ENCODE measurements at regions not wholly inside any gene's neighbourhood (a gene's known extent, or its start where the extent isn't known, plus 50 kb on each side); places are given as distances from the start of the nearest gene placed in this dataset.
"Not testable (repeated sequence)": the region's sequence is repeated elsewhere in the genome, so short reads cannot be mapped to it uniquely, and the experiment has no call there.

DNA sequence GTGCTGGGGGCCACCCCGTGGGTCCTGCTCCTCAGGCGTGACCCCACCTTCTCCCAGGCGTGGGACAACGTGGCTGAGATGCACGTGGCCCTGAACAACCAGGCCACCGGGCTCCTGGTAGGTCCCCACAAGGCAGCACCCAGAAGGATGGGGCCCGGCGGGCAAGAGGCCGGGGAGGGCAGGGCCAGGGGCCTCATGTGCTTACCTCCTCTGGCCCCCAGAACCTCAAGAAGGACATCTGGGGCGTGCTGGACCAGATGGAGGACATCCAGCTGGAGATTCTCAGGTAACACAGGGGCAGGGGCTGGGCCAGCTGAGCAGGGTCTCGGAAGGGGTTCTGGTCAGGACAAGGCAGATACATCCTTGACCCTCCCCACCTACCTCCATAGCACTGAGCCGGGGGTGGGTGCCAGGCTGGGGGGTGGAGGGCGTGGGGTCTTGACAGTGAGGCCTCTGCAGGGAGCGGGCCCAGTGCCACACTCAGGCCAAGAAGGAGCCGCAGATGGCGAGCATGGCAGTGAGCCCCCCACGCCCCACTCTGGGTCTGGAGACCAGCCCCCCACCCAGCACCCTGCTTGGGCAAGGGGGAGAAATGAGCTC lies 186.3 kb downstream of the IGLL1 start:
- DNase-seq: no peak

DNA sequence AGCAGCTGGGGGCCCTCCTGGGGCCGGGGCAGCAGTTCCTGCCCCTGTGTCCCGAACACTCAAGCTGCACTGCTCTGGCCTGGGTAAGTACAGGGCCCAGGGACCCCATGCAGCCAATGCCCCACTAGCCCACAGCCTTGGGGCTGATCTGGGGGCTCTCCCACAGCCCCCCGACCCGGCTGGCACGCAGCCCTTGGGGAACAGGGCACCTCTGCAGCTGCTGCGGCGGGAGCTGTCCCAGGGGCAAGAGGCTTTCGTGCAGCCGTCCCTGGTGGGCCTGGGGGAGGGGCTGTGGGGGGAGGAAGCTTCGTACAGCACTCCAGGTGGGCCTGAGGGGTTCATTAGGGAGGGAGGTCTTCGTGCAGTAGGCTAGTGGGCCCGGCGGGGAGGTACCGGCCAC lies 186.9 kb downstream of the IGLL1 start:
- not testable (repeated sequence) for DNase-seq

DNA sequence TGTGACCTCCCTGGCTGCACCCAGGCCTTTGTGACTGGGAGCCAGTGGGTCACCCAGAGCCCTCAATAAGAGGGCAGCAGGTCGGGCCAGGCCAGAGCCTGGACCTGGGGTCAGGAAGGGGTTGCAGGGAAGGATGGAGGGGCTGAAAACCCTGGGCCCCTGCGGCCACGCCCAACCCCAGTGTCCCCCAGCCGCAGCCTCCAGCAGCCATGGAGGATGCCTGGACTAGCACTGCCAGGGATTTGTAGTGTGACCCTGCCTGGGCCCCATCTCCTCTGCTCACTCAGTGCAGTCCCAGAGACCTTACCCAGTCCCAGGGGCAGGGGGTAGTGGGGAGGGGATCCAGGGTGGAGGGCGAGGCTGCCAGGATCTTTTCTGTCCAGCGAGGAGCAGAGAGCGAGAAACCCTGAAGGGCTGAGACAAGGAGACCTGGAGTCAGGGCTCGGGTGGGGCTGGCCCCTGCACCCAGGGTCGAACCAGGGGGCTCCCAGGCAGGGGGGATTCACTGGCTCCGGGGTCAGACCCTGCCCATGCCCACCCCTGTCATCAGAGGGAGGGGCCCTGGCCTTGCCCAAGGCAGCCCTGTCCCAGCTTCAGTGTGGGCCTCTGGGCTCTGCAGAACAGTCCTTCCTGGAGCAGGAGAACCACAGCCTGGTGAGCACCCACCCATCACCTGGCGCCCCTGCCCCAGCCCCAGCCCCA lies 187.5 kb downstream of the IGLL1 start:
- no peak for DNase-seq

DNA sequence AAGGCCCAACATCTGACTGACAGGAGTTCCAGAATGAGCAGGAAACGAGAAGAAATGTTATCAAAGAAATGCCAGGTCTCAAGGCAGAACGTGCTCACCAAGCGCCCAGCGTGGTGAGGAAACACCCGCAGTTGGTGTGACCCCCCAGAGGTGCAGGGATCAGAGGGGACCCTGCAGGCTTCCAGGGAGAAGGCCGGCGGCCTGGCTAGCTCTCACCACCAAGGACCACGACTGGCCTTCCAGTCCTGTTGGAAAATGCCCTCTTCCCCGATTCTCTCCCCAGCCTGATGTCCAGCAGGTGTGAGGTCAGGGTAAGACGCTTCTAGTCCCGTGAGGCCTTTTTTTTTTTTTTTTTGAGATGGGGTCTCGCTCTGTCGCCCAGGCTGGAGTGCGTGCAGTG lies 189.1 kb downstream of the IGLL1 start:
- DNase-seq: no peak

DNA sequence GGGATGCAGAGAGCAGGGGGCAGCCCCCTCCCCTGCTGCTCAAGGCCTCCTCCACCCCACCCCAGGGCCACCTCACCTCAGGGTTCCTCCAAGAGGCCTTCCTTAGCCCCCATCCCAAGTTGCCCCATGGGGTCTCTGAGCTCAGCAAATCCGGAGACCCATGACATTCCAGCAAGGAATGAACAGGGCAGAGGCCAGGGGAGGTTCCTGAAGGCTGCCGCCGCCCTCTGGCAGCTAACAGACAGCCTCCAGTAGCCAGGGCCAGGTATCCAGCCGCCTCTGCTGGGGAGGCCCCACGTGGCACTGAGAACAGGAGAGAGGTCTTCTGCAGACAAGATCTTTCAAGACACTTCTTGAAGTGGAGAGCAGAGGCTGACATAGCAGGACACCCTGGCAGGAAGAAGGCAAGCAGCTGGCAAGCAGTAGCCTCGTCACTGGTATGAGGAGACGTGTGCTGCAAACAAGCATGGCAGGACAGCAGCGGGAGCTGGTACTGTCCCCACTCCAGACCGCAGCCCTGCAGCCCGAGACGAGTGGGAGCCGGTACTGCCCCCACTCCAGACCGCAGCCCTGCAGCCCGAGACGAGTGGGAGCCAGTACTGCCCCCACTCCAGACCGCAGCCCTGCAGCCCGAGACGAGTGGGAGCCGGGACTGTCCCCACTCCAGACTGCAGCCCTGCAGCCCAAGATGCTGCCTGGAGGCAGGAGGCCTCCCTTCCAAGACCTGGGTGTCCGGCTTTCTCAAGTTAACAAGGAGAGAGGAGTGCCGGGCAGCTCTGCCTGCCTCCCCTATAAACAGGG lies 190.6 kb downstream of the IGLL1 start:
- no peak for DNase-seq

DNA sequence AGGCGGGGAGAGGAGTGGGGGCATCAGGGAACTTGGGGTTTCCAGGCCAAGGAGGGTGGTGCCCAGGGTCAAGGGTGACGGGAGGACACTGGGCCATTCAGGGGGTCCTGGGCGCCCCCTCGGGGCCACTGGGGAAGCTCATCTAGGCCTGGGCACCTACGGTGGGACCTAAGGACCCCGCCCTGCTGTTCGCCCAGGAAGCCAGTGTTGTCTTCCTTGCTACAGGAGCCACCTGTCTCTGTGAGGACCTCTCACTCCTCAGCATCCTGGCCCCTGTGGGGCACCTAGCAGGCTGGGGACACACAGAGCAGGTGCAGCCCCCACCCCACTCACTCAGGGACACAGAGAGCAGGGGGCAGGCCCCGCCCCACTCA lies 191.6 kb downstream of the IGLL1 start:
- DNase-seq: no peak

DNA sequence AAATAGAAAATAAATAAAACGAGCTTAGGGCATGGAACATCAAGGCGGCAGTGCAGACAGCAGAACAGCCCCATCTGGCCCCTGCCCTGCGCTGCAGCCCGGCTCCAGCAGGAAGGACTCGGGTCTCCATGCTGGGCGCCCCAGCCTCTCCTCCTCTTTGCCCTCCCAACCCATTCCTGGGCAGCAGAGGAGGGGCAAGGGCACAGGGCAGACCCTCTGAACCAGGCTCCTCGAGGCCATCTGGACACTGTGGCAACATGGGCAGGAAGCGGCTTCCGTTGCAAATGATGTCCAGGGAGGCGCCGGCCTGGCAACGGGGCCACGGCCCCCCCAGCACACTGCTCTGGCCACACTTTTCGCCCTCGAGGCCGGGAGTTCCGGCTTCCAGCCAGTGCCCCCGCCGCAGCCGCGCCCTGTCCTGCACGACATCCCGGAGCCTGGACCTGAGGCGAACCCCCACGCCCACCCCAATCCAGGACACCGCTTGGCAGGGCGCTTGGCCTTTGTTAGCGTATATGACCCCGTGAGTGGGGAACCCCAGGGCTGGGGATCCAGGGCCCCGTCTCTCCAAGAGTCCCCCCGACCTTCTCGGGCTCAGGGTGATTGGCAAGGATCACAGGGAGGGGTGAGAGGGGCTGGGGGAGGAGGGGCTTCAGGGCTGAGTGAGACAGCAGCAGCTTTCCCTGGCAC lies 192.1 kb downstream of the IGLL1 start:
- DNase-seq: no peak

DNA sequence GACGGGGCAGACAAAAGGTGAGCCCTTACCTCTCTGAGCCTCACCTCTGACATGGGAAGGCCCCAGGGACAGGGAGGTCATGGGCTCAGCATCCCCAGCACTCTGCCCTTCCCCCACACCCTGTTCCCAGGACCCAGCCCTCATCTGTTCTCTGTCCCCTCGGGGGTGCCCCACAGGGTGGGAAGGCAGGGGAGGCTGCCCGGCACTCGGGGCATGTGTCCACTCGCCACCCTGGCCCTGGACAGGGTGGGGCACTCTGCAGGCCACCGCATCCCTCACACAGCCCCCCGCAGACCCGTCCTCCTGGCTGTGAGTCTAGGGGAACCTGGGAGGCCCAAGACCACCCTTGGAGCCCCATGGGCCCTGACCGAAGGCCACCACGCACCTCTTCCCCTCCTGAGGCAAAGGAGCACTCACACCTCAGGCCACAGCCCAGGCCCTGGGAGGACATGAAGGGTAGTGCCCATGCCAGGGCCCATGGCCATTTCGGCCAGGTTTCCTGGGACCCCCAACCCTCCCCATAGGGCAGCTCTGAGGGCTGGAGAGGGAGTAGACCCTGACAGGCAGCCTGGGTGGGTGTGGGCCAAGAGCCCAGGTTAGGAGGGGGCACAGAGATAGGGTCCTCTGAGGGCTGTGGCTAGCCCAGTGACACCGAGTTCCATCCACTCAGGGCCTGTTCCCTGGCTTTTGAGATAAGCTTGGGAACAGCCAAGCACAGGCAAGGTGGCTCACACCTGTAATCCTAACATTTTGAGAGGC lies 193.1 kb downstream of the IGLL1 start:
- DNase-seq: no peak

DNA sequence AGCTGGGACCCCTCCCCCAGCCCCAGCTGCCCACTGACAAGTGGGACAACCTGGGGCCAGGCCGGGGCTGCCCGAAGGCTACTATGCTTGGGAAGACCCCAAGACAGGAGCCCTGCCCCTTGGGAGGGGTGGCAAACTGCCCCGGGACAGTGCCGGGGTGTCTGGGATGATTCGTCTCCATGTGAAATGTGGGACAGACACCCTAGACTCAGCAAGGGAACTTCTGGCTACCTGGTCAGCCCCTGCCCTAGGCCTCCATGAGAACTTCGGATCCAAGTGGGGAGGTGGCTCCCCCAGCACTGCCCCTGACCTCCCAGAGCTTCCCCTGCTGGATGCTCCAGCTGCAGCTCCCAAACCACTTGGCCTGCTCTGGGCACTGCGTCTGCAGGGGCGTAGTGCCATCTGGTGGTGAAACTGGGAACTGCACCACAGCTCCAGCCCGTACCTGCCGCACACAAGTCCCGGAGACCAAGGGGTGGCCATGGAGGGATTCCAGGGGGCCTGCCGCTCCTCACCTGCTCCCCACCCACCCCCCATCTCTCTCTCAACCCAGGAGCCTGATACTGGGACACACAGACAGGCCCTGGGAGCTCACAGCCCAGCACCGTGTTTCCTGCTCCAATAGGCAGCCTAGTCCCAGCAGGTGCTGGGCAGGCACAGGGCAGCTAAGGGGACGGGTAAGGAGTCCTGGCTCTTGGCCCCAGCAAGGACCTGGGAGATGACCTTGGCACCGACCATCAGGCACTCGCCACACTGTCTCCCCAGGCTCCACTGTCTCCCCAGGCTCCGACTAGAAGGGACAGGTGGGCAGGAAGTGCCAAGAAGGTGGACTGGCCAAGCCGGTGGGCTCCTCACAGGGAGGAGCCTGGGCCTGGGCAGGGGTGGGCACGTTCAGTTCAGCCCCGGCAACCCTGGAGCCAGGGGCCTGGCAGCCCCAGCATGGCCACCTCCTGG lies 194.1 kb downstream of the IGLL1 start:
- peak; percentile 45 to 94 for DNase-seq

DNA sequence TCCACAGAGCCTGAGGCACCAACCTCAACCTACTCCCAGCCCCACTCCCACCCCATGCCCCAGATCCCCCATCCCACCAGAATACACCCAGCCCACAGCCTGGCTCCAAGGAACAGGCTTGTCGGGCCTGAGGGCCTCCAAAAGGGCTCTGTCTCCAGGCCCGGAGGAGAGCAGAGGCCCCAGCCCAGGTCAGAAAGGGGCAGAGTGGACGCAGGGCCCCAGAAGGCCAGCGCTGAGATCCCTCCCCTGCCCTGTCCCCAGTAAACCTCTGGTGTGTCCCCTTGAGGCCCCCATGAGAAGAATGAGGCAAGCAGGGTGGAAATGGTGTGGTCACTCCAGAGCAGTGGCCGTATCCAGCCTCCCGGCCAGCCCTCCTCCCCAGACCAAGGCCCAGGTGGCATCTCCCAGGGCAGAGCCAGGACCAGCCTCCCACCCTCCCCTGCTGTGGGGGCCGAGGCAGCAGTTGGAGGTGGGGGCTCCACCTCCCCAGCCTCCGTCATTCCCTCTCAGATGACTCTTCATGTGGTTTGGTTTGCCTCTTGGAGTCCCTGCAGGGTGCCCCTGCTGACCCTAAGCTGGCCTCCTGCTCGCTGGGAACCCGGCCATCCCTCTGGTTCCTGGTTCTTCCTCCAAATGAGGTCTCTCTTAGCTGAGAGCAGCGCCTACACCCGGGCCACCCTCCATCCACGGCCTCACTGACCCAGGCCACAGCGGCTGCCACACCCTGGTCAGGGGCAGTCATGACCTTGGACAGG lies 195.0 kb downstream of the IGLL1 start:
- DNase-seq: no peak

DNA sequence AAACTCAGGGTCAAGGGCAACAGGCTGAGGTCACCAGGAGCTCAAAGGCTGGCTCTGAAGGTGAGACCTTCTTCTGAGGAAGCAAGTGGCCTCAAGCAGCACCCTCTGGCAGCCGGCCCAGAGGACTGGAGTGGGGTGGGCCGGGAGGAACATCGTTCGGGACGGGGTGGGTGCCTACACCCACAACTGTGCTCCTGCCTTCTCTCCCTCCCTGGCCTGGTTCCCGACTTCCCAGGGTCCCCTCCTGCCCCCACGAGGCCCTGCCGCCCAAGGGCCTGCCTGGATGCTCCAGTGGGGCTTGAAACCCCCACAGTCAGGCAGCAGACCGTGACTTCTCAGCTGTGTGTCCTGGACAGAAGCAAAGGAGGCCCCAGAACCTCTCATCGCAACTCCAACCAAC lies 195.7 kb downstream of the IGLL1 start:
- no peak for DNase-seq

DNA sequence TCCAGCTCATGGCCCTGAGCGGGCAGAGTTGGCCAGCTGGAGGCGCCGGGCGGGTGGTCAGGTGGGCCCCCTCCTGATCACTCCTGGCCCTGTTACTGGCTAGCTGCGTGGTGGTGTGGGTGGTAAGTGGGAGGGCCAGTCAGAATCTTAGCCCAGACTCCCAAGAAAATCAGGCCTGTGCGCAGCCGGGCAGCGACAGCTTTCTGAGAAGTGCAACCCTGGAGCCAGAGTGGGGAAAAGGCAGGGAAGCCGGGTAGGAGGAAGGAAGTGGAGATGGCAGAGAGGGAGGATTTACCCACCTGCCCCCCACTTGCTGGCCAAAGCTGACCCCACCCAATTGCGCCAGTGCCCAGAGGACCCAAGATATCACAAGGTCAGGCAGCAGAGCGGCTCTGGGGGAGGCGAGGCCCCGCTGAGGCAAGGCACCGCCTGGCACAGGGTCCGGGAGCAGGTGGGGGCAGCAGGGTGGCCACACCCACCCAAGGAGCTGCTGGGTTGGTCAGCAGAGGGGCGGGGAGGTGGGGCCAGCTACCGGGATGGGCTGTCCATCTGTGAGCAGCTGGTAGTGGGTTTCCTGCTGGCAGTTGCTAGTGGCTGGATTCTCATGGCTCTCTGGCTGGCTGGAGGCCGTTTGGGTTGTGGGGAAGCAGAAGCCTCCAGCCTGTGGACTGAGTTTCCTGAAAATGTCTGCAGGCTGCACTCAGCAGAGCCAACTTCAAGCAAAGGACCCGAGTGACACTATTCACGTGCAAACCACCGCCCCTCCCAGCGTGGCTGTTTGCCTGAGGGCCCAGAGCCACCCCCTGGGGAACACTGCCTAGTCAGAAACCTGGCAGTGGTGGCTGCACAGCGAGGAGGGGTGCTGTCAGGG lies 196.4 kb downstream of the IGLL1 start:
- no peak for DNase-seq

DNA sequence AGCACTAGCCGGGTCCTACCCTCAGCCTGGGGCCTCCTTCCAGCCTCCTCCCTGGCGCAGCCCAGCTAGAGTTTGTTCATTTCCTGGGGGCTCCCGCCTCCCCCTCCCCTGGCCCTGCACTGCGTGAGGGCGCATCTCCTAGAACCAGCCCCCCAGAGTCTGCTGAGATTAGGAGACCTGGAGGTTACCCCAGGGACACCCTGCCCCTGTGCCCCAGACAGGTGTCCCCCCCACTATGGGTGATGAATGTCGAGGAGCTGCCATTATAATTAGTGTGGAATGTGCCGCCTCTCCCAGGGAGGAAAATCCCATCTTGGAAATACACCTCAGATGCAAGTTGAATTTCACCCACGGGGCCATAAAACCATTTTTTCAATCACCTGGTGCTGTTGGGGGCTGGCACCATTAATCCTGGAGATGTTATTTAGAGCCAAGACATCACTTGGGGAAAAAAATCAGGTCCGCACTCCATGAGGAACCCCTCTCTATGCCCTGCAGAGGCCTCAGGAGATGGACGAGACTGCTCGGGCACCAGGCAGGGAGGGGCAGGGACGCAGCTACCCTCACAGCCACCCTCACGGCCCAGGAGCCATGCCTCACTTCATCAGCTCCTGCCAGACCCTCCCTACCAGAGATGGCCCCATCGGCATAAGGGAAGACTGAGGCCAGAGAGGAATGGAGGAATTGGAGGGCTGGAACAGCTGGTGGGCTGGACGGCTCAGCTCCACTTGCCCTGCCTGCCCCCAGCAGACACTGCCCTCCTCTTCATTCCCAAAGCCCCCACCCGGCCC lies 197.5 kb downstream of the IGLL1 start:
- no peak for DNase-seq

DNA sequence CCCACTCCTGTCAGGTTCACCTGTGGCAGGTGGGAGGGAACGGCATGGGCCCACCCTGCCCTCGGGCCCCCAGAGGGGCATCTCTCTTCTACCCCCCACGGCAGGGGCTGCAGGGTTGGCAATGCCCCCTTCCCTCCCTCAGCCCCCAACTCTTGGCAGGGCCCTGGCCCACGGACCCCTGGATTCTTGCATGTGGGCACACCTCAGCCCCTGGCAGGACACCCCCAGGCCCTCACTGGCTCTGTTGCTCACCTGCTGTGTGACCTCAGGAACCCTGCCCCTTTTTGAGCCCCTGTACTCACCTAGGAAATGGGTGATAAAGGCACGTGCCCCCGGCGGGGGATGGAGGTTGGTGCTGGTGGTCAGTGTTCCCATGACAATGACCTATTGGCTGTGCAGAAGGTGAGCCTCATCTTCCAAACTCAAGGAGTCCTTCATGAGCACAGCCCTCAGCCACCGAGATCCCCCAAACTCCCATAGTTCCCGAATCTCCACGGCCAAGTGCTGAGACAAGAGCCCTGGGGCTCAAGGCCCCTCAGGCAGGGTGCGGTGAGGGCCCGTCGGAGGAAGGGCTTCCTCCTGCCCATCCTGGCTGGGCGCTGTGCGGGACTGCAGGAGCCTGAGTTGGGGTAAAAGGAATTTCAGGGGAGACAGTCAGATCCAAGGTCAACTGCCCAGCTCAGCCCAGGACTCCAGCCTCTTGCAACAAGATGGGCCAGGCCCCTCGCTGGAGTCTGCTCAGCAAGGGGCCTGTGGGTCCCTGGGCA lies 198.2 kb downstream of the IGLL1 start:
- DNase-seq: no peak

DNA sequence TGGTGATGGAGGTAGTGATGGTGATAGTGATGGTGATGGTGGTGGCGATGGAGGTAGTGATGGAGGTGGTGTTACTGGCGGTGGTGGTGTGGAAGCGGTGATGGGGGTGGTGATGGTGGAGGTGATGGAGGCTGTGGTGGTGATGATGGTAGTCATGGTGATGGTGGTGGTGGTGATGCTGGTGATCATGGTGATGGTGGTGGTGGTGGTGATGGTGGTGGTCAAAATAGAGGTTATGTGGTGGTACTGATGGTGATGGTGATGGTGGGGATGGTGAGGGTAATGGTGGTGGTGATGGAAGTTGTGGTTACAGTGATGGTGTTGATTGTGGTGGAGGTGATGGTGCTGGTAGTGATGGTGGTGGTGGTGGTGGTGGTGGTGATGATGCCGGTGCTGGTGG lies 199.2 kb downstream of the IGLL1 start:
- DNase-seq: no peak

DNA sequence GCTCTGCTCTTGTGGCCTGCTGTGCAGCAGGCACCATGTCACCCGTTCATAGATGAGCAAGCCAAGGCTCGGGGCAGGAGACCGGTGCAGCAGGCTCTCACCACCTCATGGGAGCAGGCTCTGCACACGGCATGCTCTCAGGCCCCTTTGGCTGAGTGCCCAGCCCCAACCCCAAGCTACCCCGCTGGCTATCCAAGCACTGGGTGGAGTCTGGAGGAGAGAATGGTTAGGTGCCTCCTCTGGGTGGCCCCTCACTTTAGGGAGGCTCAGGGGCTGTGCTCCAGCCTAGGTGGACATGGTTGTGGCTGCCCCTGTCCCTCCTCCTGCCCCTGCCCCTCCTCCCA lies 199.9 kb downstream of the IGLL1 start:
- no peak for DNase-seq

DNA sequence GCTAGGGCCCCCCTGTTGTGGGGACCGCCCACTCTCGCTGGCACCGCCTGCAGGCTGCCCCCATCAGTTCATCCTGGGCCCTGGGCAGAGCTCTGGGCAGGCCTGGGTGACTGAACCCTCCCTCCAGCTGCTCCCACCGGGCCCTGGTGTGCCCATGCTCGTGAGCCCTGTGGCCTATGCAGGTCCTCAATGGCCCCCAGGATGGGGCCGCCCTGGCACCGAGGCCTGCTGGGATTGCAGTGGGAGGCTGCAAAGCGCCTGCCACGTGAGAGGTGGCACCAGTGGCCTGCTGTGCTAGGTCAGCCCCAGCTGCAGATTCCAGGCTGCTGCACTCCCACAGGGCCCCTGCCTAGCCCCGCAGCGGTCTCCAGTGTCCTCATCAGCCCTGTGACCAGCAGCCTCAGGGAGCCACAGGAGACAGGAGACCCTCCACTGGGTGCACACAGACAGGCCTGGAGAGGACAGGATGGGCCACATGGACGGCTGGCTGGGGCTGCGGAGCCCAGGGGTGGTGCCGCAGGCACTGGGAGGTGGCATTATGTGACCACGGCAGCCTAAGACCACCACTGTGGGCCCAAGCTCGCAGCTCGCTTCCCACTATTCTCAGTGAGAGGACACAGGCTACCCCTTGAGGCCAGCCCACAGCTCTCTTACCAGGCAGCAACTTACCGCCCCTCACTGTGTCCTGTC lies 199.4 kb downstream of the BCR start:
- DNase-seq: not testable (repeated sequence)

DNA sequence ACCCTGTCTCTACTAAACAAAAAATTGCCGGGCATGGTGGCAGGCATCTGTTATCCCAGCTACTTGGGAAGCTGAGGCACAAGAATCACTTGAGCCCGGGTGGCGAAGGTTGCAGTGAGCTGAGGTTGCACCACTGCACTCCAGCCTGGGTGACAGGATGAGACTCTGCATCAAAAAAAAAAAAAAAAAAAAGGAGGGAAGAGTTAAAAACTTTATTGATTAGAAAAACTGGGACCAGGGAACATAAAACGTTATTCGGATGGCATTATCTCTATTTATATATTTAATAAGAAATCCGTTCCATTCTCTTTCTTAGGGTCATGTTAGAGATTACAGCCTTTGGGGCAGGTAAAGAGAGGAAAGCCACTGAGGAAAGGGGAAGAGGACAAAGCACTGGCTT lies 197.5 kb downstream of the BCR start:
- no peak for DNase-seq
